ENCODE measurements at regions not wholly inside any gene's neighbourhood (a gene's known extent, or its start where the extent isn't known, plus 50 kb on each side); places are given as distances from the start of the nearest gene placed in this dataset.
"Not testable (repeated sequence)": the region's sequence is repeated elsewhere in the genome, so short reads cannot be mapped to it uniquely, and the experiment has no call there.

DNA sequence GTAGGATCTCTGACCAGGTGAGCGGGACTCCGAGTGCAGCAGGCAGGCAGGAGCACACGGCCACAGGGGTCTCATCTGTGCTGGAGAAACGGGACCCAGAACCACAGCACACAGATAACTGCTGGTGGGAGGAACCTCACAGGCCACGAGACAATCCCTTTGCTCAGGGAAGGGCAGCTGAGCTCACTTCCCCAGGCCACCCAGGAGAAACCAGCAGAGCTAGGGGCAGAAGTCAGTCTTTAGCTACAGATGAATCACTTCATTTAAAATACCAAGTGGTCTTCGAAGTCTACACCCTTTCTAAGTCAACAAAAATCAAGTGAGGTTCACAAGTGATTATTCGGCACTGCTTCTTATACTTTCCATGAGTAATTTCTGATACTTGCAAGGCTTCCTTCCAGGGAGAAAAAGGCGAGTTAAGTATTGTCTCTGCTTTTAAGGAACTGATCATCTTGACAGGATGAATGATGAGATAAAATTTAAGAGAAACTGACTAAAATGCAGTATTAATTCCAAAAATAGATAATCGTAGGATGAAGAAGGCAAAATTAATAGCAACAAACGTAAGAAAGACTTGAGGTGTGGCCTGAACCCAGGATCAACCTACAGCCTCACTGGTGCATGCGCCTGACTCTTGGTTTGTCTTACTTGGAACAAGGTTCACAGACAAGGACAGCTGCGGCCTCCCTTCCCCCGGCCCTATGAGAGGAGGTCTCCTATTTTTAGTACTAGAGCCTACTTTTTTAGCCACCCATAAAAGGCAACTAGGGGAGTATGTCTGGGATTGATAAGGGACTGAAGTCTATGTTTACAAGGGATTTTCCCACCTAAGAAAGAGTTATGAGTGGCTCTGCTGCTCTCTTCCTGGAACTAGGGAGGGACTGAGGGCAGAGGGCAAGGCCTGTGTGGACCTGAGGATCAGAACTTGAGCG is 233.6 kb downstream of the TTLL2 start:
- Mint-ChIP-seq H3K4me3 (ENCODE audit: unreplicated experiment) (no peak overlapping the region), H3K4me1 (ENCODE audit: low read depth, unreplicated experiment) (peaks cover 18% of the 10 kb centered on the region), H3K36me3 (ENCODE audit: unreplicated experiment) (peaks cover 9% of the 10 kb centered on the region), H3K27ac (ENCODE audit: unreplicated experiment) (no peak overlapping the region), H3K9me3 (ENCODE audit: unreplicated experiment) (peaks cover 4% of the 10 kb centered on the region), H3K27me3 (ENCODE audit: unreplicated experiment) (peaks cover 4% of the 10 kb centered on the region)
- TF ChIP-seq, protein P1, sequence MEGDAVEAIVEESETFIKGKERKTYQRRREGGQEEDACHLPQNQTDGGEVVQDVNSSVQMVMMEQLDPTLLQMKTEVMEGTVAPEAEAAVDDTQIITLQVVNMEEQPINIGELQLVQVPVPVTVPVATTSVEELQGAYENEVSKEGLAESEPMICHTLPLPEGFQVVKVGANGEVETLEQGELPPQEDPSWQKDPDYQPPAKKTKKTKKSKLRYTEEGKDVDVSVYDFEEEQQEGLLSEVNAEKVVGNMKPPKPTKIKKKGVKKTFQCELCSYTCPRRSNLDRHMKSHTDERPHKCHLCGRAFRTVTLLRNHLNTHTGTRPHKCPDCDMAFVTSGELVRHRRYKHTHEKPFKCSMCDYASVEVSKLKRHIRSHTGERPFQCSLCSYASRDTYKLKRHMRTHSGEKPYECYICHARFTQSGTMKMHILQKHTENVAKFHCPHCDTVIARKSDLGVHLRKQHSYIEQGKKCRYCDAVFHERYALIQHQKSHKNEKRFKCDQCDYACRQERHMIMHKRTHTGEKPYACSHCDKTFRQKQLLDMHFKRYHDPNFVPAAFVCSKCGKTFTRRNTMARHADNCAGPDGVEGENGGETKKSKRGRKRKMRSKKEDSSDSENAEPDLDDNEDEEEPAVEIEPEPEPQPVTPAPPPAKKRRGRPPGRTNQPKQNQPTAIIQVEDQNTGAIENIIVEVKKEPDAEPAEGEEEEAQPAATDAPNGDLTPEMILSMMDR (IDR thresholded peaks at IDR 0.05; ENCODE audit: partially characterized antibody, unreplicated experiment), result no peak
- no peak for DNase-seq

- TF ChIP-seq, protein P1 (IDR thresholded peaks at IDR 0.05; ENCODE audit: partially characterized antibody, unreplicated experiment), result no peak
- DNase-seq, result no peak
- Mint-ChIP-seq H3K4me3 (ENCODE audit: unreplicated experiment) (no peak overlapping the region), H3K36me3 (ENCODE audit: unreplicated experiment) (peaks cover 10% of the 10 kb centered on the region), H3K27ac (ENCODE audit: unreplicated experiment) (peak overlapping the region; percentile 83), H3K9me3 (ENCODE audit: unreplicated experiment) (peaks cover 4% of the 10 kb centered on the region), H3K27me3 (ENCODE audit: unreplicated experiment) (peaks cover 4% of the 10 kb centered on the region), H3K4me1 (ENCODE audit: low read depth, unreplicated experiment) (peaks cover 18% of the 10 kb centered on the region)
Observed at GRCh38 chr6:167559675-167560479, 235.0 kb downstream of the TTLL2 start.

GRCh38 chr6:167560673-167561569 is 236.0 kb downstream of the TTLL2 start:
- H3K9me3 Mint-ChIP-seq (ENCODE audit: unreplicated experiment), result peaks cover under 1% of the 10 kb centered on the region
- peaks cover 11% of the 10 kb centered on the region for H3K36me3 Mint-ChIP-seq (ENCODE audit: unreplicated experiment)
- H3K4me1 Mint-ChIP-seq (ENCODE audit: low read depth, unreplicated experiment), result peaks cover 16% of the 10 kb centered on the region
- no peak overlapping the region for H3K4me3 Mint-ChIP-seq (ENCODE audit: unreplicated experiment)
- peaks cover 4% of the 10 kb centered on the region for H3K27me3 Mint-ChIP-seq (ENCODE audit: unreplicated experiment)
- no peak for DNase-seq
- H3K27ac Mint-ChIP-seq (ENCODE audit: unreplicated experiment), result no peak overlapping the region
- TF ChIP-seq, protein P1 (IDR thresholded peaks at IDR 0.05; ENCODE audit: partially characterized antibody, unreplicated experiment), result no peak

GRCh38 chr6:167562862-167563261 is 238.0 kb downstream of the TTLL2 start:
- not testable (repeated sequence) for H3K27me3 Mint-ChIP-seq (ENCODE audit: unreplicated experiment); H3K9me3 Mint-ChIP-seq (ENCODE audit: unreplicated experiment); H3K36me3 Mint-ChIP-seq (ENCODE audit: unreplicated experiment); H3K4me3 Mint-ChIP-seq (ENCODE audit: unreplicated experiment); DNase-seq; H3K27ac Mint-ChIP-seq (ENCODE audit: unreplicated experiment)
- peaks cover 16% of the 10 kb centered on the region for H3K4me1 Mint-ChIP-seq (ENCODE audit: low read depth, unreplicated experiment)

Measured in glutamatergic neuron (in vitro differentiated cells).